Aorta (tissue), 5 donors: ENCODE measurements at regions not wholly inside any gene's neighbourhood (a gene's known extent, or its start where the extent isn't known, plus 50 kb on each side); places are given as distances from the start of the nearest gene placed in this dataset.

Experiments
- ATAC-seq: fragments of 200-7000 bp; cut with Tn5 transposase; one replicate; pipeline ENCODE4 v1.9.1; 2022; ENCODE audit warnings: moderate library complexity; ENCODE audit not compliant: low FRiP score
- DNase-seq, 2 donors: peaks; one replicate each; pipeline ENCODE4 v3.0.0-alpha.2; 2020
- H3K27ac ChIP-seq, 2 donors: one replicate each; pipeline ENCODE4 v1.5.1; 2013; ENCODE audit warnings: low read length in 2 of 2, mild to moderate bottlenecking in 2 of 2, moderate library complexity in 2 of 2, control low read depth in 1 of 2, inconsistent platforms in 1 of 2, low read depth in 1 of 2
- H3K27me3 ChIP-seq, 2 donors: one replicate each; pipeline ENCODE4 v1.6.1; 2013; ENCODE audit warnings: control low read depth in 1 of 2, low read length in 1 of 2, mild to moderate bottlenecking in 1 of 2, moderate library complexity in 1 of 2; ENCODE audit not compliant: insufficient read depth in 2 of 2, control insufficient read depth in 1 of 2
- H3K36me3 ChIP-seq, 2 donors: one replicate each; pipeline ENCODE4 v1.6.1; 2013; ENCODE audit warnings: control low read depth in 1 of 2, low read length in 1 of 2, mild to moderate bottlenecking in 1 of 2; ENCODE audit not compliant: insufficient read depth in 2 of 2, control insufficient read depth in 1 of 2
- H3K4me1 ChIP-seq, 2 donors: one replicate each; pipeline ENCODE4 v1.6.1; 2013; ENCODE audit warnings: low read length in 2 of 2, control low read depth in 1 of 2, mild to moderate bottlenecking in 1 of 2, moderate library complexity in 1 of 2; ENCODE audit not compliant: insufficient read depth in 2 of 2, control insufficient read depth in 1 of 2
- H3K4me3 ChIP-seq, 2 donors: one replicate each; pipeline ENCODE4 v1.5.1; 2013; ENCODE audit warnings: low read length in 2 of 2, control low read depth in 1 of 2, mild to moderate bottlenecking in 1 of 2
- H3K9me3 ChIP-seq: one replicate; pipeline ENCODE4 v1.6.1; 2013; ENCODE audit warnings: mild to moderate bottlenecking, low read length; ENCODE audit not compliant: control insufficient read depth
- WGBS, 2 donors: extraction: QIAGEN DNeasy Blood & Tissue Kit; methylation state at CpG; one replicate each; pipeline ENCODE4 v1.1.7; 2013; 5-methylcytosine and 5-hydroxymethylcytosine counted together
- intact Hi-C, 2 donors: fragments of 100-400 bp; cut with DNase I; formaldehyde crosslinking; loops; one replicate each; pipeline versions ENCODE4 v1.14.2 to v1.15.0; 2022
- donor health status: healthy with polysubstance abuse.
- donor health status: Bipolar disorder and iron deficiency.
- donor health status: DM: no; HTN: no; CAD: no.
- donor health status: DM: no; HTN: no; CAD: no.
- donor health status: DM: yes; HTN: yes; CAD: no.

DNA sequence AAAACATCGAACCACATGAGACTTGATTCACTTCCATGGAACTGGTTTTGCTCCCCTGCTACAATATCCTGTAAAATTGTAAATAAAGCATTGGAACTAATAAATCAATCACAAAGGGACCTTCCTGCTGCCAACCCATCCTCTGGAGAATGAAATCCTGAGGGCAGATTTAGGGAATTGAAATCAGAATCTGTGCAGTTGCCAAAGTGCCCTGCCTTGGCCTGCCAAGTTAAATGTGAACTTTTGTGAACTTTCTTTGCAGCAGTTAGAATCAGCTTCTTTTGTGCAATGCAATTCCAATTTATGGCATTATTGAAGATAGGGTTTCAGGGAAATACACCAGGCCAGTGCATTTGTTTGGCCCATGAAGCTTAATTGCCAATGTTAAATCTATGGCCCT, 263.1 kb downstream of the PTTG2 start:
- no peaks in the 10 kb centered on the region for H3K9me3 ChIP-seq
- H3K27me3 ChIP-seq, result no peaks in the 10 kb centered on the region
- DNase-seq (no peak), ATAC-seq (peak; percentile 37)
- H3K4me1 ChIP-seq, result peaks cover 5 to 11% of the 10 kb centered on the region in 2 donors
- intact Hi-C loops, result no loop called here
- no peaks in the 10 kb centered on the region for H3K36me3 ChIP-seq
- 0% methylated on average over 1 of the region's 1 CpG for WGBS, 2 donors
- H3K27ac ChIP-seq, result no peak overlapping the region
- H3K4me3 ChIP-seq, result no peak overlapping the region

DNA sequence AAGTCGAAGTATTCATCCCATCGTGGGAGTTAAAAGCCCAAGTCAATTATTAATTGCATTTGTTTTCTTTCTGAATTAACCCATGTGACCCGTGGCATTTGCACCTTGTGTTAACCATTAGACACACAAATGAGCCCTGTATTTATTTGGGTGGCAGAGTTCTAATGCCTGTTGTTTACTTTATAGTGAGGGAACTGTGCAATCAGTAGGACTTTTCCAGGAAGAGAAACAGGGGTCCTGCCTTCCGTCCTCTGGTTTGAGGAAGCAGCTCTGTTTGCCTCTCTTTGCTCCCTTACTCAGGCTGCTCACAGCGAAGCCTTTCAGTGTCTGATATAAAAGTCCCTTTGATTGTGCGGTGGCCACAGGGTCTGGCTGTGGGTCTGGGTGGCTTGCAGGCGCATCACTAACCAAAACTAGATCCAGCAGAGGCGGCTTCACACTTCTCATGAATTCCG, 263.6 kb downstream of the PTTG2 start:
- H3K36me3 ChIP-seq, result no peaks in the 10 kb centered on the region
- no peak overlapping the region for H3K4me3 ChIP-seq
- H3K27me3 ChIP-seq, result no peaks in the 10 kb centered on the region
- ATAC-seq, result peak; percentile 55
- H3K9me3 ChIP-seq, result no peaks in the 10 kb centered on the region
- peak overlapping the region in 1 of 2 donors; percentile 78 for H3K27ac ChIP-seq
- WGBS, 2 donors, result 11 to 24% methylated on average over 9 of the region's 9 CpGs
- DNase-seq, result no peak
- peaks cover 5 to 11% of the 10 kb centered on the region in 2 donors for H3K4me1 ChIP-seq
- intact Hi-C loops, result no loop called here

DNA sequence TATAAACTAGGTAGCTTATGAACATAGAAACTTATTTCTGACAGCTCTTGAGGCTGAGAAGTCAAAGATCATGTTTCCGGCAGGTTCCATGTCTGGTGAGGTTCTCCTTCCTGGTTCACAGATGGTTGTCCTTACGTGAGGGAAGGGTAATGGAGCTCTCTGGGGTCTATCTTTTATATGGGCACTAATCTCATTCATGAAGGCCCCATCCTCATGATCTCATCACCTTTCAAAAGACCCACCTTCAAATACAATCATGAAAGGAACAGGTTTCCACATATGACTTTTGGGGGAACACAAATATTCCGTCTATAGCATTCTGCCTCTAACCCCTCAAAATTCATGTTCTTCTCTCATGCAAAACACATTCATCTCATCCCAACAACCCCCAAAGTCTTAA, 264.7 kb downstream of the PTTG2 start:
- DNase-seq (no peak), ATAC-seq (no peak)
- H3K4me1 ChIP-seq, result peaks cover 5 to 11% of the 10 kb centered on the region in 2 donors
- no peak overlapping the region for H3K4me3 ChIP-seq
- H3K27ac ChIP-seq, result no peak overlapping the region
- intact Hi-C loops, result no loop called here
- H3K27me3 ChIP-seq, result no peaks in the 10 kb centered on the region
- H3K9me3 ChIP-seq, result no peaks in the 10 kb centered on the region
- no peaks in the 10 kb centered on the region for H3K36me3 ChIP-seq
- WGBS, 2 donors, result 80 to 94% methylated on average over 3 of the region's 3 CpGs

DNA sequence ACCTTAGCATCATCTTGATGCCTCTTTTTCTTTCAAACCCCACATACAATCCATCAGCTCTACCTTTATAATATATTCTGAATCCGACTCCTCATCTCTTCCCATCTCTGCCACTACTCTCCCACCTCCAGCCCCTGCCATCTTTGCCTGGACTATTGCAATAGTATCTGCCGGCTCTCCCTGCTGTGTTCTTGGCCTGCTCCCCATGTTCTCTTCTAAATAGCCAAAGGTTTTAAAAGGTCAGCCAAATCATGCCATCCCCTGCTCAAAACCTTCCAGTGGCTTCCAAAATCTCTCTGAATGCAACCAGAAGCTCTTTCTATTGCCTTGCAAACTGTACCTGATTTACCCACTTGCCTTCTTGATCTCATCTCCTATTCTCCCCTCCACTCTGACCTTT, 266.0 kb downstream of the PTTG2 start:
- Histone ChIP-seq H3K27ac (no peak overlapping the region), H3K36me3 (no peaks in the 10 kb centered on the region), H3K9me3 (no peaks in the 10 kb centered on the region), H3K27me3 (no peaks in the 10 kb centered on the region), H3K4me3 (no peak overlapping the region), H3K4me1 (peaks cover 5 to 11% of the 10 kb centered on the region in 2 donors)
- ATAC-seq (no peak), DNase-seq (no peak)
- intact Hi-C loops, result loop anchor here in 1 of 2 donors (2.0 kb wide), 1 partner anchor 49 kb away; no protein-coding TSS in a partner anchor
- 64 to 67% methylated on average over 2 of the region's 2 CpGs for WGBS, 2 donors

DNA sequence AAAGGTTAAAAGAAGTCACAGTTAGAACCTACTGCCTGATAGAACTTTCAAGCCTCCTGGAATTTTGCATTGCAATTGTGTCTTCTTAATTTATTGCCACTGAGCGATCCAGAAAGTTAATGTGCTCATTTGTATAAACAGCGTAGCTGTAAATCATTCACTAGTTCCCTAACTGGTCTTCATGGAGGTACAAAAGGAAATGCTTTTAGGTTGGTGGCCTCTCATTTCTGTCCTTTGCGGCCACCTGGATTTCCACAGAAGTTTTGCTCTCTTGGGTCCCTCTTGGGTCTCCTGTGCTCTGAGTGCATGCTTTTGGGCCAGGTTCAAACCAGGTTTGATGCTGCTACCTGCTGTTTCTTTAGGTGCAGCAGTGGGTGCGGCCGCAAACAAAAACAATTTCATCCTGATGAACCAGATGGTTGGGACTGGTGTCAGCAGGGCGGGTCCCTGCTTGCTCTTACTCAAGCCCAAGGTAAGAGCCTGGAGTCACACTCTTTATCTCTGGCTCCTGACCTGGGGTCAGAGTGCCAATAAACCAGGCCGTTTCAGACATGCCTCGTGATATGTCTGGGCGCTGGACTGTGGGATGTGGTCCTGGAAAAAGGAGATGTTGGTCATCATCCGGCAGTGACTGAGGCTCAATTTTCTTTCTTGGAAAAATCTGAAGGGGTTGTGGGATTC, 270.1 kb downstream of the PTTG2 start:
- Histone ChIP-seq H3K36me3 (no peaks in the 10 kb centered on the region), H3K4me3 (no peak overlapping the region), H3K27me3 (no peaks in the 10 kb centered on the region), H3K4me1 (no peaks in the 10 kb centered on the region), H3K27ac (no peak overlapping the region), H3K9me3 (no peaks in the 10 kb centered on the region)
- WGBS, 2 donors, result 92 to 93% methylated on average over 10 of the region's 10 CpGs
- DNase-seq (no peak), ATAC-seq (no peak)
- intact Hi-C loops, result no loop called here

DNA sequence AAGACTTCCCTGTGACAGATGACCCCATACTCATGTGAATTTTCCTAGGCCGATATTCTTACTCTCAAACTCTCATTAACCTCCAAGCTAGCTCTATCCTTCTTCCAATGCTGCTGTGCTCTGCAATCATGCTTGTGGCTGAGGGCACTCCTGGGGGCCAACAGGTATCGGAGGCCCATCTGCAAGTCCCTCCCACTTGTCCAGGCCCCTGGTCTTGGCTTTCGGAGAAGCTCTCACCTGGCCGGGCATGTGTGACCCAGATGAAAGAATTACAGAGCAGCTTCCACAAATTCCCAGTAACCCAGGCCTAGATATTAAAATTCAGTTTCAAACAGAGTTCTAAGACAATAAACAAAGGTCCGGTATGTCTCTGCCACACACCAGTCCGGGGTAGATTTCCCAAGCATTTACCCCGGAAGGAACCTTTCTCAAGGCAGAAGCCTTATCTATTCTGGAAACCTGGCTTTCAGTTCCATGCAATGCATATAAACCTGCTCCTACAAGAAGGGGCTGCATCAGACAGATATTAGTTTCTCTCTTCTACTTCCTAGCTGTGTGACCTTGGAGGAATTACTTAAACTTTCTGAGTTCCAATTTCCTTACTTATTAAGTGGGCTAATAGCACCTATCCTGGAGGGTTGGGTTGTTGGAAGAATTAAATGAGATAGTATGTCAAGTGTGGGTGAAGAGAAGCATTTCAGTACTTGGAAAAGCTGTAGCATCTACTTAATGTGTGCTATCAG, 270.8 kb downstream of the PTTG2 start:
- DNase-seq, result no peak
- H3K4me1 ChIP-seq, result no peaks in the 10 kb centered on the region
- H3K27ac ChIP-seq, result no peak overlapping the region
- no peaks in the 10 kb centered on the region for H3K36me3 ChIP-seq
- 89 to 92% methylated on average over 7 of the region's 7 CpGs for WGBS, 2 donors
- intact Hi-C loops, result no loop called here
- no peak for ATAC-seq
- no peak overlapping the region for H3K4me3 ChIP-seq
- no peaks in the 10 kb centered on the region for H3K9me3 ChIP-seq
- H3K27me3 ChIP-seq, result no peaks in the 10 kb centered on the region

DNA sequence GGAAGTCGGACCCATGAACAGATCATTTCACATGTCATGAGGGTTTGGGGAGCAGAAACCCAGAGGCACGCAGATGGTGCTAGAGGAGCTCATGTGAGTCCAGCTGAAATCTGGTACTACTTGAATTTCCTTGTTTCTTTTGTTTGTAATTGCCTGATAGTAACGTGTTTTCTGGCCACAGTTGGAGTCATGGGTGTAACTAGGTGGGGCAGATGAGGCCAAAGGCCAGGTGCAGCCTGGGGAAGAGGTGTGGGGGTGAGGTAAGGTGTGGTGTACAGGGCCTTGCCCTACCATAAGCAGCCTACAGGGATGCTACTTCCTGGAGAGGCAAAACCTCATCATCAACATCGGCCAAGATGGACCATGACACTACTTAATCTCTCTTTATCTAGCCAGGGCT, 271.4 kb downstream of the PTTG2 start:
- Histone ChIP-seq H3K27me3 (no peaks in the 10 kb centered on the region), H3K36me3 (no peaks in the 10 kb centered on the region), H3K4me1 (no peaks in the 10 kb centered on the region), H3K9me3 (no peaks in the 10 kb centered on the region), H3K27ac (no peak overlapping the region), H3K4me3 (no peak overlapping the region)
- no peak for ATAC-seq
- DNase-seq, result no peak
- intact Hi-C loops, result no loop called here
- WGBS, 2 donors, result 93% methylated on average over 4 of the region's 4 CpGs

DNA sequence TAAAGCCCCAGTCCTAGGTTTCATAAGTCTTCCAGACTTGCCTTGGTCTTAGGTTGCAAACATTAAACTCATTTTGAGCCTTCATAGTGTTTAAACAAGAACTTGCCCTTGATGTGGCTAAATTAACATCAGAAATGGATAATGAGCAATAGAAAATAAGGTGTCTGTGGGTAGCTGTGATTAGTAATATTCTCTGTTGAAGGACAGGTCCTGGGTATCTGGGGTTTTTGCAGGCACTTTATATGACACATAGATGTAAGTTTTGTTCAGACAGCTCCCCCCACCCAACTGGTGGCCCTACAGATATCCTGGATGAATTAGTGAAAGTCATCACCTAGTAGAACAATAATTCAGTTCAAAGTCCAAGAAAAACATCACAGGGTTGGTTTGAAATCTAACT, 272.5 kb downstream of the PTTG2 start:
- no peaks in the 10 kb centered on the region for H3K9me3 ChIP-seq
- ATAC-seq (no peak), DNase-seq (no peak)
- no peaks in the 10 kb centered on the region for H3K36me3 ChIP-seq
- H3K27me3 ChIP-seq, result no peaks in the 10 kb centered on the region
- H3K4me3 ChIP-seq, result no peak overlapping the region
- intact Hi-C loops, result no loop called here
- no peak overlapping the region for H3K27ac ChIP-seq
- H3K4me1 ChIP-seq, result no peaks in the 10 kb centered on the region
